ENCODE measurements at regions not wholly inside any gene's neighbourhood (a gene's known extent, or its start where the extent isn't known, plus 50 kb on each side); places are given as distances from the start of the nearest gene placed in this dataset.

- Mint-ChIP-seq H3K4me3 (no peak overlapping the region), H3K27ac (peak overlapping the region; percentile 66), H3K9me3 (peaks cover 13% of the 10 kb centered on the region), H3K27me3 (ENCODE audit: low read depth) (no peaks in the 10 kb centered on the region), H3K36me3 (no peaks in the 10 kb centered on the region), H3K4me1 (peaks cover 22% of the 10 kb centered on the region)
- no peak for DNase-seq (ENCODE audit: low spot score in 2 of 2, unreplicated experiment in 2 of 2)
- TF ChIP-seq CTCF (IDR thresholded peaks at IDR 0.05; ENCODE audit: unreplicated experiment): no peak
Observed at GRCh38 chr17:13230350-13231264, 212.8 kb upstream of the ELAC2 start.

- Mint-ChIP-seq H3K4me3 (no peak overlapping the region), H3K4me1 (peaks cover 22% of the 10 kb centered on the region), H3K27ac (no peak overlapping the region), H3K27me3 (ENCODE audit: low read depth) (no peaks in the 10 kb centered on the region), H3K36me3 (no peaks in the 10 kb centered on the region), H3K9me3 (peaks cover 11% of the 10 kb centered on the region)
- no peak for DNase-seq (ENCODE audit: low spot score in 2 of 2, unreplicated experiment in 2 of 2)
- TF ChIP-seq CTCF (IDR thresholded peaks at IDR 0.05; ENCODE audit: unreplicated experiment): no peak
Observed at GRCh38 chr17:13228225-13228624, 210.4 kb upstream of the ELAC2 start.

GRCh38 chr17:13222975-13223374, 205.1 kb upstream of the ELAC2 start:
- DNase-seq (ENCODE audit: low spot score in 2 of 2, unreplicated experiment in 2 of 2): no peak
- Mint-ChIP-seq H3K9me3 (no peaks in the 10 kb centered on the region), H3K36me3 (no peaks in the 10 kb centered on the region), H3K27me3 (ENCODE audit: low read depth) (no peaks in the 10 kb centered on the region), H3K27ac (no peak overlapping the region), H3K4me3 (no peak overlapping the region), H3K4me1 (no peaks in the 10 kb centered on the region)
- TF ChIP-seq CTCF (IDR thresholded peaks at IDR 0.05; ENCODE audit: unreplicated experiment): no peak

GRCh38 chr17:13212860-13213259, 195.0 kb upstream of the ELAC2 start:
- Mint-ChIP-seq H3K4me1 (no peaks in the 10 kb centered on the region), H3K9me3 (peaks cover 50% of the 10 kb centered on the region), H3K27me3 (ENCODE audit: low read depth) (no peaks in the 10 kb centered on the region), H3K36me3 (no peaks in the 10 kb centered on the region), H3K4me3 (no peak overlapping the region), H3K27ac (no peak overlapping the region)
- no peak for DNase-seq (ENCODE audit: low spot score in 2 of 2, unreplicated experiment in 2 of 2)
- no peak for TF ChIP-seq CTCF (IDR thresholded peaks at IDR 0.05; ENCODE audit: unreplicated experiment)

- no peak for DNase-seq (ENCODE audit: low spot score in 2 of 2, unreplicated experiment in 2 of 2)
- Mint-ChIP-seq H3K4me3 (no peak overlapping the region), H3K36me3 (no peaks in the 10 kb centered on the region), H3K9me3 (peaks cover 53% of the 10 kb centered on the region), H3K27me3 (ENCODE audit: low read depth) (no peaks in the 10 kb centered on the region), H3K4me1 (peaks cover 21% of the 10 kb centered on the region), H3K27ac (no peak overlapping the region)
- no peak for TF ChIP-seq CTCF (IDR thresholded peaks at IDR 0.05; ENCODE audit: unreplicated experiment)
Observed at GRCh38 chr17:13209081-13209480, 191.3 kb upstream of the ELAC2 start.
